Stimulated activated CD8-positive, alpha-beta memory T cell treated with anti-CD3 and anti-CD28 coated beads, Interleukin-7, amount 100 ng/mL, for 4 hours (primary cell): ENCODE measurements at regions not wholly inside any gene's neighbourhood (a gene's known extent, or its start where the extent isn't known, plus 50 kb on each side); places are given as distances from the start of the nearest gene placed in this dataset.
"Not testable (repeated sequence)": the region's sequence is repeated elsewhere in the genome, so short reads cannot be mapped to it uniquely, and the experiment has no call there.

Source experiments
- DNase-seq, 2 donors: peaks; one replicate each; pipeline ENCODE4 v3.0.0-alpha.2; 2020; ENCODE audit warnings: low read depth in 2 of 2

- DNase-seq: no peak
Measured at GRCh38 chr9:90057361-90057760, 452.5 kb downstream of the GADD45G start.

GRCh38 chr9:90058182-90058763 is 453.5 kb downstream of the GADD45G start:
- no peak for DNase-seq

GRCh38 chr9:90059436-90059835 is 454.6 kb downstream of the GADD45G start:
- no peak for DNase-seq

GRCh38 chr9:90060256-90060655 is 455.4 kb downstream of the GADD45G start:
- no peak for DNase-seq

- no peak for DNase-seq
Measured at GRCh38 chr9:90061187-90061586, 456.4 kb downstream of the GADD45G start.

GRCh38 chr9:90062982-90063381 is 458.2 kb downstream of the GADD45G start:
- DNase-seq: no peak

GRCh38 chr9:90064248-90064647 is 459.4 kb downstream of the GADD45G start:
- DNase-seq: no peak

GRCh38 chr9:90064971-90065370 is 460.2 kb downstream of the GADD45G start:
- no peak for DNase-seq

GRCh38 chr9:90065851-90066250 is 461.0 kb downstream of the GADD45G start:
- no peak for DNase-seq

- no peak for DNase-seq
Measured at GRCh38 chr9:90069085-90069484, 464.3 kb downstream of the GADD45G start.

- no peak for DNase-seq
Measured at GRCh38 chr9:90070056-90070455, 465.2 kb downstream of the GADD45G start.

GRCh38 chr9:90070469-90070868 is 465.7 kb downstream of the GADD45G start:
- no peak for DNase-seq

- DNase-seq: no peak
Measured at GRCh38 chr9:90070931-90071660, 466.3 kb downstream of the GADD45G start.

- no peak for DNase-seq
Measured at GRCh38 chr9:90073186-90073945, 468.6 kb downstream of the GADD45G start.

GRCh38 chr9:90074316-90074962 is 469.6 kb downstream of the GADD45G start:
- DNase-seq: no peak

- DNase-seq: not testable (repeated sequence)
Measured at GRCh38 chr9:90077598-90077997, 472.8 kb downstream of the GADD45G start.

GRCh38 chr9:90078988-90079421 is 474.2 kb downstream of the GADD45G start:
- no peak for DNase-seq

GRCh38 chr9:90085633-90086032 is 480.8 kb downstream of the GADD45G start:
- no peak for DNase-seq

GRCh38 chr9:90086101-90086511 is 481.3 kb downstream of the GADD45G start:
- no peak for DNase-seq

- DNase-seq: no peak
Measured at GRCh38 chr9:90088434-90088833, 483.6 kb downstream of the GADD45G start.

- DNase-seq: no peak
Measured at GRCh38 chr9:90088856-90089255, 484.0 kb downstream of the GADD45G start.

- DNase-seq: no peak
Measured at GRCh38 chr9:90090997-90091396, 486.2 kb downstream of the GADD45G start.
